ENCODE measurements at regions not wholly inside any gene's neighbourhood (a gene's known extent, or its start where the extent isn't known, plus 50 kb on each side); places are given as distances from the start of the nearest gene placed in this dataset.
A peak's percentile ranks its signal among the peaks of the same experiment; 100 is the strongest.

GRCh38 chr3:69690-70089, 126.9 kb upstream of the CHL1 start:
- H3K4me3 ChIP-seq = no peak overlapping the region
- WGBS = 75% methylated on average over 1 of the region's 1 CpG
- TF ChIP-seq POLR2AphosphoS5 (IDR thresholded peaks at IDR 0.05) = no peak
- no peak for TF ChIP-seq CTCF (IDR thresholded peaks at IDR 0.05)
- TF ChIP-seq POLR2A (IDR thresholded peaks at IDR 0.05) = no peak
- TF ChIP-seq EP300 (IDR thresholded peaks at IDR 0.05) = no peak
- no peaks in the 10 kb centered on the region for H3K36me3 ChIP-seq
- H3K4me1 ChIP-seq = peaks cover 13% of the 10 kb centered on the region
- no peaks in the 10 kb centered on the region for H3K9me3 ChIP-seq
- H3K27me3 ChIP-seq = no peaks in the 10 kb centered on the region
- no peak for DNase-seq (ENCODE audit: low spot score in 2 of 2)
- H3K27ac ChIP-seq = no peak overlapping the region

- TF ChIP-seq CTCF (IDR thresholded peaks at IDR 0.05) (no peak), POLR2A (IDR thresholded peaks at IDR 0.05) (no peak), POLR2AphosphoS5 (IDR thresholded peaks at IDR 0.05) (no peak), EP300 (IDR thresholded peaks at IDR 0.05) (no peak)
- H3K27ac ChIP-seq = peak overlapping the region; percentile 67
- WGBS = 42% methylated on average over 1 of the region's 1 CpG
Measured at GRCh38 chr3:72776-73175, 123.8 kb upstream of the CHL1 start.

GRCh38 chr3:73271-73670, 123.3 kb upstream of the CHL1 start:
- no peak for DNase-seq (ENCODE audit: low spot score in 2 of 2)
- no peak overlapping the region for H3K4me3 ChIP-seq
- no peaks in the 10 kb centered on the region for H3K27me3 ChIP-seq
- peak overlapping the region; percentile 67 for H3K27ac ChIP-seq
- H3K36me3 ChIP-seq = no peaks in the 10 kb centered on the region
- H3K4me1 ChIP-seq = peaks cover 13% of the 10 kb centered on the region
- 28% methylated on average over 2 of the region's 2 CpGs for WGBS
- TF ChIP-seq EP300 (IDR thresholded peaks at IDR 0.05) (no peak), POLR2A (IDR thresholded peaks at IDR 0.05) (no peak), POLR2AphosphoS5 (IDR thresholded peaks at IDR 0.05) (no peak), CTCF (IDR thresholded peaks at IDR 0.05) (no peak)
- no peaks in the 10 kb centered on the region for H3K9me3 ChIP-seq

More at GRCh38 chr3:72776-73175, 123.8 kb upstream of the CHL1 start:
- Histone ChIP-seq H3K4me3 (no peak overlapping the region), H3K36me3 (no peaks in the 10 kb centered on the region), H3K9me3 (no peaks in the 10 kb centered on the region), H3K27me3 (no peaks in the 10 kb centered on the region), H3K4me1 (peaks cover 13% of the 10 kb centered on the region)
- DNase-seq (ENCODE audit: low spot score in 2 of 2) = no peak

DNA sequence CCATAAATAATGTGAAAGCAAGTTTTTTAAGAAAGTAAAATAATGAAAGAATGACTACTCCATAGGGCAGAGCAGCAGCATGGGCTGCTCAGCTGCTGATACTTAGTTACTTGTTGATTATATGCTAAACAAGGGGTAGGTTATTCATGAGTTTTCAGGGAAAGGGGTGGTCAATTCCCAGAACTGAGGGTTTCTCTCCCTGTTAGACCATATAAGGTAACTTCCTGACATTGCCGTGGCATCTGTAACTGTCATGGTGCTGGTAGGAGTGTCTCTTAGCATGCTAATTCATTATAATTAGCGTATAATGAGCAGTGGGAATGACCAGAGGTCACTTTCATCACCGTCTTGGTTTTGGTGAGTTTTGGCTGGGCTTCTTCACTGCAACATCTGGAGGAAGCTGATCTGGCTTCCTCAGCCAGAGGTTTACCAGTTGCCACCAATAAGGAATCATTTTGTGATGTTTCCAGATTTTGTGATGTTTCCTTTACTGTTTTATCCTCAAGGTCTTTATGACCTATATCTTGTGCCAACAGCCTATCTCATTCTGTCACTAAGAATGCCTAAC, 121.8 kb upstream of the CHL1 start:
- H3K27ac ChIP-seq = no peak overlapping the region

GRCh38 chr3:75260-75659, 121.3 kb upstream of the CHL1 start:
- no peak for TF ChIP-seq EP300 (IDR thresholded peaks at IDR 0.05)
- Histone ChIP-seq H3K27me3 (no peaks in the 10 kb centered on the region), H3K4me3 (no peak overlapping the region), H3K36me3 (no peaks in the 10 kb centered on the region), H3K4me1 (peaks cover 13% of the 10 kb centered on the region), H3K9me3 (no peaks in the 10 kb centered on the region), H3K27ac (no peak overlapping the region)
- 45% methylated on average over 4 of the region's 4 CpGs for WGBS
- DNase-seq (ENCODE audit: low spot score in 2 of 2) = no peak

More for the DNA sequence above, 121.8 kb upstream of the CHL1 start:
- peaks cover 13% of the 10 kb centered on the region for H3K4me1 ChIP-seq
- no peaks in the 10 kb centered on the region for H3K9me3 ChIP-seq
- H3K4me3 ChIP-seq = no peak overlapping the region
- WGBS = 70% methylated on average over 3 of the region's 3 CpGs
- H3K36me3 ChIP-seq = no peaks in the 10 kb centered on the region
- TF ChIP-seq EP300 (IDR thresholded peaks at IDR 0.05) = no peak
- TF ChIP-seq CTCF (IDR thresholded peaks at IDR 0.05) = no peak
- no peak for TF ChIP-seq POLR2AphosphoS5 (IDR thresholded peaks at IDR 0.05)
- TF ChIP-seq POLR2A (IDR thresholded peaks at IDR 0.05) = no peak
- no peak for DNase-seq (ENCODE audit: low spot score in 2 of 2)
- H3K27me3 ChIP-seq = no peaks in the 10 kb centered on the region

GRCh38 chr3:79542-79941, 117.0 kb upstream of the CHL1 start:
- no peak overlapping the region for H3K27ac ChIP-seq
- TF ChIP-seq EP300 (IDR thresholded peaks at IDR 0.05) (no peak), POLR2AphosphoS5 (IDR thresholded peaks at IDR 0.05) (no peak), CTCF (IDR thresholded peaks at IDR 0.05) (no peak), POLR2A (IDR thresholded peaks at IDR 0.05) (no peak)
- H3K27me3 ChIP-seq = no peaks in the 10 kb centered on the region
- WGBS = 70% methylated on average over 2 of the region's 2 CpGs
- no peaks in the 10 kb centered on the region for H3K36me3 ChIP-seq
- no peak for DNase-seq (ENCODE audit: low spot score in 2 of 2)
- no peaks in the 10 kb centered on the region for H3K9me3 ChIP-seq
- H3K4me1 ChIP-seq = peaks cover 2% of the 10 kb centered on the region
- no peak overlapping the region for H3K4me3 ChIP-seq

All from suprapubic skin (tissue), 4 donors.